IPS-NIHi7 (cell line): ENCODE measurements at regions not wholly inside any gene's neighbourhood (a gene's known extent, or its start where the extent isn't known, plus 50 kb on each side); places are given as distances from the start of the nearest gene placed in this dataset.

Experiments
- DNase-seq: peaks from one replicate; pipeline ENCODE4 v3.0.0; 2012; ENCODE audit warnings: mixed read lengths; ENCODE audit errors: extremely low spot score

- DNase-seq: no peak
Measured at GRCh38 chr1:177340601-177341067, 169.9 kb downstream of the BRINP2 start.

GRCh38 chr1:177338376-177338775 lies 167.6 kb downstream of the BRINP2 start:
- no peak for DNase-seq

- no peak for DNase-seq
Measured at GRCh38 chr1:177334903-177335302, 164.1 kb downstream of the BRINP2 start.

- DNase-seq: no peak
Measured at GRCh38 chr1:177333936-177334595, 163.3 kb downstream of the BRINP2 start.
